ENCODE measurements at regions not wholly inside any gene's neighbourhood (a gene's known extent, or its start where the extent isn't known, plus 50 kb on each side); places are given as distances from the start of the nearest gene placed in this dataset.

- Histone ChIP-seq H3K4me3 (ENCODE audit: low read depth, low read length) (no peak overlapping the region), H3K27me3 (ENCODE audit: insufficient read depth, low read depth, severe bottlenecking) (no peaks in the 10 kb centered on the region), H3K27ac (no peak overlapping the region), H3K36me3 (no peaks in the 10 kb centered on the region), H3K9me3 (ENCODE audit: severe bottlenecking) (no peaks in the 10 kb centered on the region)
- no peak for DNase-seq
- TF ChIP-seq, protein P1, sequence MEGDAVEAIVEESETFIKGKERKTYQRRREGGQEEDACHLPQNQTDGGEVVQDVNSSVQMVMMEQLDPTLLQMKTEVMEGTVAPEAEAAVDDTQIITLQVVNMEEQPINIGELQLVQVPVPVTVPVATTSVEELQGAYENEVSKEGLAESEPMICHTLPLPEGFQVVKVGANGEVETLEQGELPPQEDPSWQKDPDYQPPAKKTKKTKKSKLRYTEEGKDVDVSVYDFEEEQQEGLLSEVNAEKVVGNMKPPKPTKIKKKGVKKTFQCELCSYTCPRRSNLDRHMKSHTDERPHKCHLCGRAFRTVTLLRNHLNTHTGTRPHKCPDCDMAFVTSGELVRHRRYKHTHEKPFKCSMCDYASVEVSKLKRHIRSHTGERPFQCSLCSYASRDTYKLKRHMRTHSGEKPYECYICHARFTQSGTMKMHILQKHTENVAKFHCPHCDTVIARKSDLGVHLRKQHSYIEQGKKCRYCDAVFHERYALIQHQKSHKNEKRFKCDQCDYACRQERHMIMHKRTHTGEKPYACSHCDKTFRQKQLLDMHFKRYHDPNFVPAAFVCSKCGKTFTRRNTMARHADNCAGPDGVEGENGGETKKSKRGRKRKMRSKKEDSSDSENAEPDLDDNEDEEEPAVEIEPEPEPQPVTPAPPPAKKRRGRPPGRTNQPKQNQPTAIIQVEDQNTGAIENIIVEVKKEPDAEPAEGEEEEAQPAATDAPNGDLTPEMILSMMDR (IDR thresholded peaks at IDR 0.05; ENCODE audit: low read depth, low read length): no peak
Measured at GRCh38 chr12:22788913-22789312, 163.9 kb downstream of the ETNK1 start.

DNA sequence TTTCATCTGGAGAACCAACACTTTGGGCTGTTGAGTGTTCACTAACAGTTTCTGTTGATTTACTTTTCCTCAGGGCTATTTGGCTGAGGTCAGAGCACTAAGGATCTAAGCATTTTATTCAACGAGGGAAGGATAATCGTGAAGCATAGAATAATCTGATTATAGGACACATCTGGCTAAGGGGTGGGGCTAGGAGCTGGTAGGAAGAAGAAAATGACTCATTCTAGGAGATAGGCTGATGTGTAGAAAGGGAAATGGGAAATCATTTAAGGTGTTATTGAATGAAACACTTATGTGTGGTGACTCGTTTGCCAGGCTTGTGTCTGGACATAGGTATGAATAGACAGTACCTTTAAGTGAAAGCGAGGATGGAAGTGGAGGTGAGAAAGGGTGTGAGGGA is 167.2 kb downstream of the ETNK1 start:
- Histone ChIP-seq H3K36me3 (no peaks in the 10 kb centered on the region), H3K27ac (no peak overlapping the region)
- TF ChIP-seq, protein P1 (IDR thresholded peaks at IDR 0.05; ENCODE audit: low read depth, low read length): no peak

GRCh38 chr12:22794017-22794416 is 169.0 kb downstream of the ETNK1 start:
- no peaks in the 10 kb centered on the region for H3K36me3 ChIP-seq
- no peak overlapping the region for H3K4me3 ChIP-seq (ENCODE audit: low read depth, low read length)
- TF ChIP-seq, protein P1 (IDR thresholded peaks at IDR 0.05; ENCODE audit: low read depth, low read length): no peak

More for the DNA sequence above, 167.2 kb downstream of the ETNK1 start:
- Histone ChIP-seq H3K27me3 (ENCODE audit: insufficient read depth, low read depth, severe bottlenecking) (no peaks in the 10 kb centered on the region), H3K4me3 (ENCODE audit: low read depth, low read length) (no peak overlapping the region), H3K9me3 (ENCODE audit: severe bottlenecking) (no peaks in the 10 kb centered on the region)
- DNase-seq: no peak

DNA sequence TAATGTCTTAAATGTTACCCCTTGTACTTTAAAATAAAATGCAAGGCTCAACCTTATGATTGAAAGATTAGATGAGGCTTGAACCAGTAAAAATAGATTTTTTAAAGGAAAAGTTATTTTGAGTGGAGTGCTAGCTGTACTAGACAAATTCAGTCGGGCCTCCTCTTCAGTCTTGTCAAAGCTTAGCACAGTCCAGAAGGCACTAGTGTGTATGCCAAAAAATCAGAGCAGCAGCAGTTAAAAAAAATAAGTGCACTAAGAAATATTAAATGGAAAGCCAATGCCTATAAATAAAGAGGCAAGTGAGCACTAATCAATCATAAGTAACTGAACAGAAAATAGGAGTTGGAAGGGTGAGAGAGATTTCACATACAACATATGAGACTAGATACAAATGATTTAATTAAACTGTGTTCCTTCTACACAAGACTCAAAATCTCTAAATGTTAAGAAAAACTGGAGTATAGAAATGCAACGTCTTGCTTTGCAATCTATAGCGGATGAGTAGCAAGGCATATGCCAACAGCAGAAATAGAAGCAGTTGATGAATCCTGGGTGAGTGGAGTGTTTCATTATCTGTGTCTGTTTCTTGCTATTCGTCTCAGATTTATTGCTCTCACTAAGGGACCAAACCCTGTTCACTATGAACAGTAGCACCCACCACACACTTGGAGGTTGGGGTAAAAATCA is 172.1 kb downstream of the ETNK1 start:
- Histone ChIP-seq H3K27ac (peak overlapping the region; percentile 56), H3K36me3 (no peaks in the 10 kb centered on the region), H3K4me3 (ENCODE audit: low read depth, low read length) (no peak overlapping the region), H3K27me3 (ENCODE audit: insufficient read depth, low read depth, severe bottlenecking) (no peaks in the 10 kb centered on the region), H3K9me3 (ENCODE audit: severe bottlenecking) (no peaks in the 10 kb centered on the region)
- TF ChIP-seq, protein P1 (IDR thresholded peaks at IDR 0.05; ENCODE audit: low read depth, low read length): no peak
- DNase-seq: no peak

More at GRCh38 chr12:22794017-22794416, 169.0 kb downstream of the ETNK1 start:
- no peaks in the 10 kb centered on the region for H3K9me3 ChIP-seq (ENCODE audit: severe bottlenecking)
- H3K27me3 ChIP-seq (ENCODE audit: insufficient read depth, low read depth, severe bottlenecking): no peaks in the 10 kb centered on the region
- no peak overlapping the region for H3K27ac ChIP-seq
- DNase-seq: no peak

- Histone ChIP-seq H3K27ac (peak overlapping the region; percentile 56), H3K4me3 (ENCODE audit: low read depth, low read length) (no peak overlapping the region), H3K36me3 (no peaks in the 10 kb centered on the region), H3K27me3 (ENCODE audit: insufficient read depth, low read depth, severe bottlenecking) (no peaks in the 10 kb centered on the region), H3K9me3 (ENCODE audit: severe bottlenecking) (no peaks in the 10 kb centered on the region)
- TF ChIP-seq, protein P1 (IDR thresholded peaks at IDR 0.05; ENCODE audit: low read depth, low read length): no peak
- DNase-seq: no peak
Measured at GRCh38 chr12:22797701-22798100, 172.7 kb downstream of the ETNK1 start.

DNA sequence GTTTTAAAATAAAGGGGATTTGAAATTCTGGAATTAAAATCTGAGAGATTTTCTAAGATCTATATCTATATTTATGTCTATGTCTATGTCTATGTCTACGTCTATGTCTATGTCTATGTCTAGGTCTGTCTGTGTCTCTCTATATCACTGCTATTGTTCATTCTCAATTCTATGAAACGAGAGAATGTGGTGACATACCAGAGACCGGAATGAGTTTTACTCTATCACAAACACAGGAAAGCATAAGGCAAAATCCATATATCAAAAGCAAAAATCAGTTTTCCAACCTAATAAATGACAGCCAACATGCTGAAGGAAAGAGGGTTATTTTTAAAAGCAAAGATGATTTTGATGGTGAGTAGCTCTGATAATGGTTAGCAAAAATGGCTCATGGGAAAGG is 173.1 kb downstream of the ETNK1 start:
- H3K36me3 ChIP-seq: no peaks in the 10 kb centered on the region
- no peaks in the 10 kb centered on the region for H3K9me3 ChIP-seq (ENCODE audit: severe bottlenecking)
- no peak for DNase-seq
- TF ChIP-seq, protein P1 (IDR thresholded peaks at IDR 0.05; ENCODE audit: low read depth, low read length): no peak
- peak overlapping the region; percentile 56; the same call in 1 of the 2 replicates for H3K27ac ChIP-seq
- no peak overlapping the region for H3K4me3 ChIP-seq (ENCODE audit: low read depth, low read length)
- no peaks in the 10 kb centered on the region for H3K27me3 ChIP-seq (ENCODE audit: insufficient read depth, low read depth, severe bottlenecking)

Measured in WERI-Rb-1 (cell line).